ENCODE measurements at regions not wholly inside any gene's neighbourhood (a gene's known extent, or its start where the extent isn't known, plus 50 kb on each side); places are given as distances from the start of the nearest gene placed in this dataset.

DNA sequence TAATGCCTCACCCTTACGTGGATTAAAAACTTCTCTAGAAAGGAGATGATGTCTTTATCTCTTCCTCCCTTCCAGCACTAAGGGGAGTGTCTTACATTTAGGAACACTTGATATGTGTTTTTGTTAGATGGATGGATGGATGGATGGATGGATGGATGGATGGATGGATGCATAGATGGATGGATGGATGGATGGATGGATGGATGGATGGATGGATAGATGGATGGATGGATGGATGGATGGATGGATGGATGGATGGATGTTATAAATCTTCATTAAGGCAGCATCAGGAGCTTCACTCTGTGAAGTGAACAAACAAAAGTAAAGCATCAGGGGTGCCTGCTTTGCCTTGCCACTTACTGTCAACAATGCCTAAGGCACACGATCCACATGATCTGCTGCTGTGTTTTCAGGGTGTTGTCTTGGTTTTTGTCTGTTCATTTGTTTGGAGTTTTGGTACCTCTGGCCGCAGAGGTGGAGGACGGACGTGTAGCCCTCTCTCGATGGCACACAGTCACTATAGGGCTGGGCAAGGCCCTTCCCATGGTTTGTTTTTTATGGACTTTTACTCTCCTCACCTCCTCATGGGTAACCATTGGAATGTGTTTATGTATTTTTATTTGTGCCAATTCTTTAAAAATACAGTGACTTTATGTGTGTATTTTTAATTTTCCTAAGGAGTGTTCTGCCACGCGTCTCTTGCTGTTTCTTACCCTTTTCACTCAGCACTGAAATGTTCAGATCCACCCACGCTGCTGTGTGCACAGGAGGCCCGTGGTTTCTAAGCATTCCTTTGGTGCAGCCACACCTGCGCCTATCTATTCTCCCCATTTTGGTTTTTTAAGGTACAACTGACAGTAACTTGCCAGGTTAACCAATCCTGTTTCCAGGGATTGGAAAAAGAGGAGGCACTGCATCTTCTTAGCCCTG, 91.8 kb upstream of the ENPP6 start:
- peak; percentile 43 for DNase-seq

DNA sequence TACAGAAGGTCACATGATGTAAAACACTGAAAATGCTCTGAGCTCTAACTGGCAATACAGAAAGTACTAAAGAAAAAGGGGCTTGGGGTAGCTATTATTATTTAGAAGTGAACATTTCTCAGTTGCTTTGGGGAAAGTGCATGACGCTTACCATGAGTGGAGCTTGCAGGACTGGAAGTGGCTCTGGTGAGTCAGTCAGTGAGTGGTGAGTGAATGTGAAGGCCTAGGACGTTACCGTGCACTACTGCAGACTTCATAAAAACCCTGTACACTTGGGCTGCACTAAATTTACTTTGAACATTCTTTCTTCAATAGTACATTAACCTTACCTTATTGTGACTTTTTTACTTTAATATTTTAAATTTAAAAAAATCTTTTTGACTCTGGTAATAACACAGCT, 89.3 kb upstream of the ENPP6 start:
- DNase-seq, result no peak

DNA sequence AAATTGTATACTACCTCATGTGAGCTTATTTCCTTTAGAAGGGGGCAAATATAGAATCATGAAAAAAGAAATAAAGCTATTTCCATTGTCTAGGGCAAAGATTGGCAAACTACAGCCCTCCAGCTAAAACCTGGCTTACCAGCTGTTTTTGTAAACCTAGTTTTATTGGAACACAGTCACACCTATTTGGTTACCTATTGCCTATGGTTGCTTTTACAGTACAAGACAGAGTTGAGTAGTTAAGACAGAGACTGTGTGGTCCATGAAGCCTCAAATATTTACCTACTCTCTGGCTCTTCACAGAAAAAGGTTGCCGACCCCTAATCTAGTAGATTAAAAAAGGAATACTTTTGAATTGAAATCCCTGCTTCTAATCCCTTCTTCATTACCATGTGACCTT, 88.8 kb upstream of the ENPP6 start:
- DNase-seq, result no peak

DNA sequence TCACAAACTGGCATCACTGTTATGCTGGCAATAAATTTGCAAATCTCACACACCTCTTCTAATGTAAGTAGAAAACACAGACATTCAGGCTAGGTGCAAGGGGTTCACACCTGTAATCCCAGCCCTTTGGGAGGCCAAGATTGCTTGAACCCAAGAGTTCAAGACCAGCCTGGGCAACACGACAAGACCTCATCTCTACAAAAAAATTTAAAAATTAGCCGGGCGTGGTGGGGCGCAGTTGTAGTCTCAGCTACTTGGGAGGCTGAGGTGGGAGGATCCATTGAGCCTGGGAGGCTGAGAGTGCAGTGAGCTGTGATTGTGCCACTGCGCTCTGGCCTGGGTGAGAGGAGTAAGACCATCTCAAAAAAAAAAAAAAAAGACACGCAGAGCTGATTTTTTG, 83.1 kb upstream of the ENPP6 start:
- no peak for DNase-seq

DNA sequence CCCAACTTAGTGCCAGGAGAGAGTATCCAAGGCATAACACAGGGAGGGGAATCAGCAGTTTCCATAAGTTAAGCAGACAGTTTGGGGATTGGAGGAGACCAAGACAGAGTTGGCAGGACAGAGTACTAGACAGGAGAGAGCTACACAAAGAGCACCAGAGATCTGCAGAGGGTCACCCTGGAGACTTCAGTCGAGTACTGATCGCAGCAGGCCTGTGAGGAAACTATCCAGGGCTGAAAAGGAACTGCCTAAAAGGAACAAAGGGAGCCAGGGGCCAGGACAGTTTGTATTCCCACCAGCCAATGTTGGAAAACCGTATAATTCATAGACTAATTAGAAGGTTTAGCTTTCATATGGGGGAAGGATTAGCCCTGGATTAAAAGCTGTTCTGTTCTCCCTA, 80.6 kb upstream of the ENPP6 start:
- DNase-seq, result no peak

DNA sequence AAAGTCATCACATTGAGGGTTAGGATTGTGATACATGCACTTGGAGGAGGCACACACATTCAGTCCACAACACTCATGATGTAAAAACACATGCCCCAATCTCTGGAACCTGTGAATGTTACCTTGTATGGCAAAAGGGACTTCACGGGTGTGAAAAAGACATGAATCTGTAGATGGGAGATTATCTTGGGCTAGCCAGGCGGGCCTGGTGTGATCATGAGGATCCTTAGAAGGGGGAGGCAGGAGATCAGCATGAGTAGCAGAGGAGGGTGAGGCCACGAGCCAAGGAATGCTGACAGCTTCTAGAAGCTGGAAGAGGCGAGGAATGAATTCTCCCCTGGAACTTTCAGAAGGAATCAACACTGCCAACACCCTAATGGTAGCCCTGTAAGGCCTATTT, 77.5 kb upstream of the ENPP6 start:
- DNase-seq, result no peak

DNA sequence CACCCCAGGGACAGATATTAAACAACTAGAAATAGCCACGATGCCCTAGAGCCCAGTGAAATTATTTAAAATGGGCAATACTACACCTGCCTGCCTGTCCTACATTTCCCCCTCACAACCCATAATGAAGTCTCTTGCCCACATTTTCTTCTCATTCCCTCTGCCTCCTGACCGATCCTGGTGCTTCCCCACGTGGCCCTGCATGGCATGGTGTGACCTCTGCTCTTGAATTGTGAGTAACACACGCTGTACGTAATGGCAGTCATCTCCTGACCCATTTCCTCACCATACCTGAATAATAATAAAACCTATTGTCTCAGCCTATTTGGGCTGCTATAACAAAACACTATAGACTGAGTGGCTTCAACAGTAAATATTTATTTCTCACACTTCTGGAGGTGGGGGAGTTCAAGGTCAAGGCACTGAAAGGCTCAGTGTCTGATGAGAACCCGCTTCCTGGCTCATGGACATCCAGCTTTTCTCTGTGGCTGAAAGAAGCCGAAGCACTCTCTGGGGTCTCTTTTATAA, 77.0 kb upstream of the ENPP6 start:
- DNase-seq, result no peak

DNA sequence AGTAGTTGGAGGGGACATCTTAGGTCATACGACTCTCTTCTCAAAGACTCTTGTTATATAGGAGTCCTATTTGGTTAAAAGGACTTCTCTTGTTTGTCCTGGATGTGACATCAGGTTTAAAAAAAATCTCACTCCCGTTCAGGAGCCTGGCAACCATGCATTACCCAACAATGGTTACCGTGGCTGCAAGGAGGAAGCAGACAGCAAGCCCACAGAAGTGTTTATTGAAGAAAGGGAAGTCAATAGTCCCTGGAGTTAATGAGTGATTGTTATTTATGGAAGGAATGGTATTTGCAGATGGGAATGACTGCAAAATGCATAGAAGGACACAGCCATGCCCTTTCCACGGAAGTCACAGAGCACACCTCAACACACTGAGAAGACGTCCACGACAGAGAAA, 75.9 kb upstream of the ENPP6 start:
- DNase-seq, result no peak

DNA sequence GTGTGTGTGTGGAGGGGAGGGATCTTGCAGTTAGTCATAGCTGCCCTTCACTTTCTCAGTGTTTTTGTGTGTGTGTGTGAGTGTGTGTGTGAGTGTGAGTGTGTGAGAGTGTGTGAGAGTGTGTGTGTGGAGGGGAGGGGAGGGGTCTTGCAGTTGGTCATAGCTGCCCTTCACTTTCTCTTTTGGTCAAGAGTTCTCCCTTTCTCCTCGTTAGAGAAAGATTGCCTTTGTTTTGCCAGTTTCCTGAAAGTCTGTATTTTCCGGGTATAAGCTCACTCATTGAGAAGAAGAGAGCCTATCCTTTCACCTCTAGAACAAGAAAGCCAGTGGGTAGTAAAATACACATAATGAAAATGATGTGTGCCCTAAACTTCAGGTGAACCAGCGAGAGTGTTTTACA, 75.2 kb upstream of the ENPP6 start:
- DNase-seq, result no peak

DNA sequence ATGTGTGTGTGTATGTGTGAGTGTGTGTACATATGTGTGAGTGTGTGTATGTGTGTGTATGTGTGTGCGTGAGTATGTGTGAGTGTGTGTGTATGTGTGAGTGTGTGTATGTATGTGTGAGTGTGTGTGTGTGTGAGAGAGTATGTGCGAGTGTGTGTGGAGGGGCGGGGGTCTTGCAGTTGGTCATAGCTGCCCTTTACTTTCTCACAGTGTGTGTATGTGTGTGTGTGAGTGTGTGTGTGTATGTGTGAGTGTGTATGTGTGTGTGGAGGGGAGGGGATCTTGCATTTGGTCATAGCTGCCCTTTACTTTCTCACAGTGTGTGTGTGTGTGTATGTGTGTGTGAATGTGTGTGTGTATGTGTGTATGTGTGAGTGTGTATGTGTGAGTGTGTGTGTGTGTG, 74.8 kb upstream of the ENPP6 start:
- DNase-seq, result no peak

DNA sequence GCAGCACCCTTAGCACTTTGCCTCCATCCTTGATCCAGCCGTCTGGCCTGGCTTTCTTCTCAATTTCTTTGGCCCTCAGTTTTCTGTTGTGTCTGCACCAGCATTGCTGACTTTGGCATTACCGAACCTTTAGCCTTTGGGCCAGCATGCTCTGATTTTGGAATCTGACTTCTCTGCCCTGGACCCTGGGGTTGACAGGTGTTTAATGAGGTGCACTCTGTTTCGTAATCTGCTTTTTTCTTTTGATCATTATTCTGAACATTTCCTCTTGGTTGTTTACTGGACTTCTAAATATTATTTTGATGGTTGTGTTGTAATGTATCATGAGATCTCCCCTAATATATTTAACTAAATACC, 71.5 kb upstream of the ENPP6 start:
- DNase-seq, result no peak

DNA sequence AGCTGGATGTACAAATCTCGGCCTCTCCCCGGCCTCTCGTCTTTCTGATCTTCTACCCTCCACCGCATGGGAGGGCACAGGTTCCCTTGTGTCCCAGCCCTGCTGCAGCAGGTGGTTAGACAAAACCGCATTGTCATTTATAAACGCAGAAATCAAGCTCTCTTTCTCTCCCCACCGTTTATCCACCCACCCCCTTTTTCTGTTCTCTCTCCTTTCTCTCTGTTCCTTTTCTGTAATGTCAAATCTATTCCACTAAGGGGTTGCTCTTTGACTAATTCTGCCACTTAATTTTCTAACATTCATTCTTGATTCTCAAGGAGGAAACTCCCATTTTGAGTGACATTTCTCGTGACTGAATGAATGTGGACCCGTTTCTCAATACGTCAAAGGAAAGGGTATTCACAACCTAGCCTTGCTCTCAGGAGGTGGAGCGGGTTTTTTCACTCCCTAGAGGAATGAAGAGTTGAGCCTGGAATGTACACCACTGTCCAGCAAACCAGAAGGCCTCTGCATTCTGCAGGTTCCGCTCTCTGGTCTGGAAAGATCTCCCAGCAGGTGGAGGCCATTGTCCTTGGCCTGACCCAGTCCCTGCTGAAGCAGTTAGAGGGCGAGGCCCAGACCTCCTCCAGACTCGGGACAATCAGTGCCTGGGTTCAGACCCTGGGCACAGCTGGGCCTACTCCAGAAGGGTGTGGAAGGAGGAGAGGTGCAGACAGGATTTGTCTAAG, 70.9 kb upstream of the ENPP6 start:
- peak; percentile 36 for DNase-seq

DNA sequence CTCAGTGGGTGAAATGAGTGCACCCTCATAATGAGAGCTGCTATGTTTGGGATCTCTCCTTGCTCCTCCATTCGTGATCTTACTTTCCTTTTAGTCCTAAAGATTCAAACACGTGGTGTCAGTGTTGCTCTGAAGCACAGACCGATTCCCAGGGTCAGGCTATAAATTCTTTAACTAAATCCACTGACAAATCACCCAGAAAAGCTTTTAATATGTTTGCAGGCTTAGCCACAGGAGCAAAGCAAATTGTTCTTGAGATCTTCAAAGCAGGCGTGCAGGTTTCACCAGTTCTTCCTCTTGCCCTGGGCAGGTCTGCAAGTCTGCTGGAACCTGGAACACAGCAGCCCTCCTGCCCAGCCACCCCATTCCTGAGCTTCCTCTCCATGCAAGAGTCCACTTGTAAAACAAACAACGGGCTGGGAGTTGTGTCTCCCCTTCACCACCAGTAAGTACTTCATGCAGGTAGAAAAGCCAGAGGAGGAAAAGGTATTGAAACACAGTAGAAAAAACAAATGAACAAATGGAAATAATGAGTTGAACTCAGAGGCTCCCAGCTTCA, 70.1 kb upstream of the ENPP6 start:
- DNase-seq, result no peak

DNA sequence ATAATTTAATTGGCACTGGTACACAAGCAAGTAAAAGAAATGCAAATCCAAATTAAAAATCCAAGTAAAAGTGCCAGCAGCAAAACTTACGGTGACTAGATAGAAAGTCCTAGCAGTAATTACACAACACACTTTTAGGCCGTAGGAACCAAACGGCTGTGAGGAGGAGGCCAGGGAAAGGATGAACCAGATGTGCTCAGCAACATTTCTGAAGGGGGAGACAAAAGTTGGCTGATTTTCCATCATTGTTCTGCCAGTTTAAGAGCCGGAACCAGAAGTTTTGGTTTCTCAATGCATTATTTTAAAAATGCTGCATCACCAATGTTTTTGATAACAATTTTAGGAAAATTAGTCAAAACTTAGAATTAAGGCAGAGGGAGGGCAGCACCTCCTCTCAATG, 68.7 kb upstream of the ENPP6 start:
- DNase-seq, result no peak

DNA sequence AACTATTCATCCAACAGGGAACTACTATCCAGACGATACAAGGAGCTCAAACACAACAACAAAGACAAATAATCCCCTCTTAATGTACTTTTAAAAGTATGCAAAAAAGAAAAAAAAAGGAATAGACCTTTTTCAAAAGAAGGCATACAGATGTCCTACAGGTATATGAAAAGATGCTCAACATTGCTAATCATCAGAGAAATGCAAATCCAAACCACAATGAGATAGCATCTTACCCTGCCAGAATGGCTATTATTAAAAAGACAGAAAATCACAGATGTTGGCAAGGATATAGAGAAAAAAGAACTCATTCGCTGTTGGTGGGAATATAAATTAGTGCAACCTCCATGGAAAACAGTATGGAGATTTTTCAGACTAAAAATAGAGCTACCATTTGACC, 67.1 kb upstream of the ENPP6 start:
- no peak for DNase-seq

DNA sequence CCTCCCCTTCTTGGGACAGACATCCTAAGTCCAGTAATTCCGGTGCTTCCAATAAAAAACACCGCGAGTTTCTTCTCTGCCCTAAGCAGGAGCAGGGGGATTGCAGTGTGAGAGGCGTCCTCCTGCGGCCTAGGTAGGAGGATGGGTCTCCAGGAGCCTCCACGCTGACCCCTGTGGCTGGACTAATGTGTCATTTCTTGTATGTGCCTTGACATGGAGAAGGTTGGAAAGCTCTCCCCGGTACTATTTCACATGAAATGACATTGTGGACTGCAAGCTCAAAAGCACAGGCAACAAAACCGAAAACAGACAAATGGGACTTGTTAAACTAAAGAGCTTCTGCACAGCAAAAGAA, 66.6 kb upstream of the ENPP6 start:
- no peak for DNase-seq

DNA sequence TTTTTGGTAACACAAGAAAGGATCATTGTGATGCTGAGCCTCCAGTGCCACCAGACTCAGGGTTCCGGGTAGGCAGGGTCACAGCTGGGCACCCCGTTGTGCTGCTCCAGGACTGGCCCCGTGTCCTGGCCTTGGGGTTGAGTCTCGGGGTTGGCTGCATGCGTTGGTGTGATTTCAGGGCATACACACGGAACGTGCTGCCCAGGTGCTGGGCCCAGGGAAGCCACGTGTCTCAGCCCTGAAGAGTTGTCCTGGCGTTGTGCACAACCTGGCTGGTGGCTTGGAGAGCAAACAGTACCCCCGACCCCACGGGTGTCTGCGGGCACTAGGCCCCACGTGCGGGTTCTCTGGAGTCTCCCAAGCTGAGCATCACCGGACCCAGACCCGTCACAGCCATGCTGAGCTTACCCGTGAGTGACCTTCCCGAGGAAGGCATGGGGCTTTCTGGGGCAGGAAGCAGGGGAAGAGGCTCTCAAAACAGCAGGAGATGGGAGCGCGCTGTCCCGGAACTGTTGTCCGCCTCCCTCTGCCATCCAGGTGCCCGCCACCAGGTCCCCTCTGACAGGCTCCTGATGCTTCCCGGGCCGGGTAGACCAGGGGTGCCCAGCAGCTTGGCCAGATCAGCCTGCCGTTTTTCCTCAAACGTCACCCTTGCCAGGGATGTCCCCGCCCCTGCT, 66.1 kb upstream of the ENPP6 start:
- no peak for DNase-seq

DNA sequence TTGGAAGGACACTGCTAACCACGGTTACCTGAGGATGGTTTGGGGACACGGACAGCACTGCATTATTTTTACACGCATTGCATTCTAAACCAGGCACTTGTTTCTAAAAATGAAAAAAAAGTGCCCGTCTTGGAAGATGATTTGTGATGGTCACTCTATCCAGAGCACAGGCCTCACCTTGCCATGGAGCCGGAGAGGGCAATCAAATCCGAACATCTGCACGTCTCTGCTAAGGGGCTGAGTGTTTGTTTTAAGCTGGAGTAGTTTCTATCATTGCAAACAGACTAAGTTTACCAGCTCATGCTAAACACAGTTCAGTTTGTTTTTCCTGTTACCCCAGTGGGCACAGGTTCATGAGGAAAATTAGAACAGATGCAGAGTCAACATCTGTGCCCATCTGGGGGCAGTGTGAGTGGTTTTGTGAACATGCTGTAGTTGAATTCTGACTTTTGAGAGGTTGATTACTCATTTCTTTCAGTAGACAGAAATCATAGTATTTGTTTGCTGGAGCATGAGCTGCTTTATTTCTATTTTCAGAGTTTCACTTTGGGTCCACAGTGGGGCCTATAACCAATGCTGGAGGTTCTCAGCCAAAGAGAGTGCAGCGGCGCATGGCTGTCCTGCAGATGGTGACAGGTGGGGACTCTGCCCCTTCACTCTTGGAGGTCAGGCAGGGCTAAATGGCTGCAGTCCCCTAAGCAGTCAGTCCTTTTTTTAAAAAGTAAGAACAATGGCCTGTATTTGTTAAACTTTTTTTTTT, 65.4 kb upstream of the ENPP6 start:
- DNase-seq, result peak; percentile 28

DNA sequence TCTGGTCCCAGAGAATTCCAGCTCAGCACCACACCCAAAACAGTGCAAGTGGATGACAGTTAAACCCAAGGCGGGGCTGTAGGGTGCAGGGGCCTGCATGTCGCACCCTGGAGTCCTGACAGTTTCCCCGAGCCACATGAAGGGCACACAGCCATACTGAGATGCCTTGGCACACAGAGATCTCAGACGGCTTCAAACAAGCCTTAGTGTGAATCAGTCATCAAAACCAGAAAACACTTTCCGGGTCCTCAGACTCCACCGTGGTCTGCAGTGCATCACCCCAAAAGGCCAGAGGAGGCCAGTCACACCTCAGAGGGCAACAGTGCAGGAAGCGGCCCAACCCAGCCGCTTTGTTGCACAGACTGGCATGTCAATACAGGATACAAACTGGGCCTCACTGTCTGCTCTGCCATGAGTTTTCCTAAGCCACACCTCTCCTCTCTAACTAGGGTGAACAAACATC, 64.6 kb upstream of the ENPP6 start:
- peak; percentile 48 for DNase-seq

DNA sequence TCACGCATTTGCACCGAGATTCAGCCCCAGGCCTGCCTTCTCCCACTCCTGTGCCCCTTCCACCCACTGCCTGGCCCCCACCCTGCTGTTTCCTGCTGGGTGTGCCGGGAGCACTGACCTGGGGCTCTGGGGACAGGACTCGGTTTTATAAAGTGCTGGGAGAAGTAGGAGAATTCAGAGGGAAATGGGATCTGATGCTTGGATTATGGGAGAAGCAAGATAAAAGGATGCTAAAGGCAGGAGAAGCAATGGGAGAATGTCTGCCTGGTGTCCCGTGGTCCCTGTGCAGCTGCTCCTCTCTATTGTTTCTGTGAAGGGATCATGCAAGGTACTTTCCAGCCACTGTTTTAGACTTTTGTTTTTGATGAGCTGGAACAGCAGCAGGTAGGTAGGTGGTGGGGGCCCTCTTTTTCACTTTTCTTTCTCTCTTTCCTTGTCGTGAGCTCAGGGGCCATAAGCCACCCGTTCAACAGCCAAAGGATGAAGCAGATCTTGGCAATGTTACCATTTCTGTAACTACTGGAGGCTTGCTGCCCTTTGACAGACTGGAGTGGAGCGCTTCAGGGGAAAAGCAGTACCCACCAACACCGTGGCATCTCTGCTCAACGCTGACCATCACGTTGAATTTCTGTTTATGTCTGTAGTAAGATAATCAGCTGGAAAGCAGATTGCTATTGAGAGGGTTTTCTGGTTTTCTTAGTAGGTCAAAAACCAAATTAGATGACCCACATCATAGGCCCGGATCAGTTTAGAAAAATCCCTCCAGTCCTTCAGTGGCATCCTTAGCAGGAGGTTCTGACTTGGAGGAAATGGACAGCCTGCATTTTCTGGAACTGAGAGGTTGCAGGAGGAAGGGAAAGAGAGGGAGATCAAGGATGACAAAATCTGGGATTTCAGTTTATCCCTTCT, 63.8 kb upstream of the ENPP6 start:
- no peak for DNase-seq

DNA sequence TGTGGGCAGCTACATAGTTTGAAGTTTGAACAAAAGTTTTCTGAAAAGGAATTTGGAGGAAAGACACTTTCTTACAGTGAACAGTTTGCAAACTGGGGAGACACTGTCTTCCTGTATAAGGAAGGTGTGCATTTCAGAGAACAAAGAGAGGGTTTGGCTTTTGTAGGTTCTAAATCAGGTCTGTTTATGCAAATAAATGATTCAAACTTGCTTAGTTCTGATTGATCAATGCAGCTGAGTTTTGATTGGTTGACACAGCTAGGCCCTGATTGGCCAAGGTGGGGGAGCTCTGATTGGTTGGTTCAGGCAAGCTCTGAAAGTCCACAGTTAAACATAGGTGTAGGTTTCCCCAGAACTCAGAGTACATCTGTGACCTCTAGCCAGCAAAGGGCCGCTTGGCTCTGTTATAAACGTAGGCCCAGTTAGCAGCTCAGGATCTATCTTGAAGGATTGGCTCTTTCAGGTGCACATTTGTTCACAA, 63.0 kb upstream of the ENPP6 start:
- no peak for DNase-seq

Data from stimulated activated CD4-positive, alpha-beta T cell treated with anti-CD3 and anti-CD28 coated beads, Interleukin-4, amount 100 ng/mL, for 1 hour (primary cell).